Limb (tissue), 2 donors: ENCODE measurements at regions not wholly inside any gene's neighbourhood (a gene's known extent, or its start where the extent isn't known, plus 50 kb on each side); places are given as distances from the start of the nearest gene placed in this dataset.

ENCODE experiments used
- DNase-seq, 2 donors: peaks; one replicate each; pipeline ENCODE4 v3.0.0-alpha.2; 2016; ENCODE audit errors: extremely low spot score in 2 of 2

GRCh38 chr1:229105109-229105508, 165.8 kb upstream of the RAB4A start:
- DNase-seq = no peak

DNA sequence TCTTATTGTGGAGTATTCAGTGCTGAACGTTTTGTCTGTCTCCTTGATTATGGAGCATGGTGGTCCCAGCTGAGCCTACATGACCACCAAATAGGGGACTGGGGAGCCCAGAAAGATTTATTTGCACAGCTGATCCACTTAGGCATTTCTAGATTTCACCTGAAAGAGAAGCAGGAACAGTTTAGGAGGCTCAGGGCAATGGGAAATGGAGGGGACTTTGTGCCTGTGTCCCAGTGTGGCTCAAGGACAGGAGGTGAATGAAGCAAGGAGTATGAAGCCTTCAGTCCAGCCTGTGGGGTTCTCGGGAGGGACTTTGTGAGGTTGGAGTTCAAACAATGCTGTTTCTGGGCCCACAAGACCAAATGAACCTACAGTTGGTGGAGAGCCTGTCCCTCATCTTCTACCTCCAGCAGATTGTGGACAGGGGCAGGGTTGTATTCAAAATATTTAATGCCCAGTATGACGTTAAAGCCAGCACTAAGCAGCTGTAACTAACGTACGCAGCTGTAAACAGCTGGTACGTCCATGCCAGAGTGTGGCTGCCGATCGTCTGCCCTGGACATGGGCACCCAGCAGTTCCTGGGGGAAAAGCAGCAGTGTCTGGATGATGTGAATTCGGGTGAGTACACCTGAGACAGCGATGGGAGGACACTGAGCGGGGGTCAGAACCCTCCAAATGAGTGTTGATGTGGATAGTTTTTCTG, 164.9 kb upstream of the RAB4A start:
- DNase-seq = no peak

- DNase-seq = no peak
Observed at GRCh38 chr1:229106526-229107125, 164.3 kb upstream of the RAB4A start.

DNA sequence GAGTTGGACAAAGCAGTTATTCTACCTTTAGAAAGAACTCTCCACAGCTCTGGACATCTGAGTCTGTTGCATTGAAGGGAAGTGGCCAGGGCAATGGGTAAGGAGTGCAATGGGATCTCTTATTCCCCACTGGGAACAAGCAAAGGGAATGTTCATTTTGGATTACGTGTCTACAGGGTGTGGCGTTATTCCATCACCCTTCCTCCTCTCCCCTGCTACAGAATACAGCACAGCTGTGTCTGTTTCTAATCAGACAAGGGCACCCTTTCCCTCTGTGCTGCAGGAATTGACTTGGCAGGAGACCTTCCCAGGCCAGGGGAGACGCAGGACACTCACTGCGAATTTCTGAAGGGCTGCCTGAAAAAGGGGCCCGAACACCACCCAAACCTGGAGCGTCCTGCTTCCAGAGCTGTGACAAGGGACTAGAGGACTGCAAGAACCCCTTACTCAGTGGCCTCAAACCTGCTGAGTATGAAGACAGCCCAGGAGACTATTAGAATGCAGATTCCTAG, 163.6 kb upstream of the RAB4A start:
- DNase-seq = no peak

- DNase-seq = no peak
Observed at GRCh38 chr1:229107972-229108371, 162.9 kb upstream of the RAB4A start.

- no peak for DNase-seq
Observed at GRCh38 chr1:229108598-229109201, 162.2 kb upstream of the RAB4A start.

DNA sequence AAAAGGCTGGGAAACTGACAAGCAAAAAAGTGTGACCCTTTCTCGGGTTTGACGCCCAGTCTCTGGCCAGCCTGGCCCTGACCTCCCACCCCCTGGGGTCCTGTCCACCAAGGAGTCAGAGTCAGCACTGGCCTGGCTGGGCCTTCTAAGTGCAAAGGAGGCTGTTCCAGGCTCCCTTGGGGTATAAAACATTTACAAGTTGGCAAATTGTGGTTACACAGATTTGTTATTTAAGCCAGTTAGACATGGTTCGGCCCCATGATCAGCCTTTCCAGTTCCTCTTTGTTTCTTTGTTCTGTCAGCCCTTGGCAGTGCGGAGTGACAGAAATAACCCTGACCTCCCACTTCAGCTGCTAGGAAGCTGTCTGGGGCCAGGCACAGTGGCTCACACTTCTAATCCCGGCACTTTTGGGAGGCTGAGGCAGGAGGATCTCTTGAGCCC, 161.6 kb upstream of the RAB4A start:
- DNase-seq = no peak

DNA sequence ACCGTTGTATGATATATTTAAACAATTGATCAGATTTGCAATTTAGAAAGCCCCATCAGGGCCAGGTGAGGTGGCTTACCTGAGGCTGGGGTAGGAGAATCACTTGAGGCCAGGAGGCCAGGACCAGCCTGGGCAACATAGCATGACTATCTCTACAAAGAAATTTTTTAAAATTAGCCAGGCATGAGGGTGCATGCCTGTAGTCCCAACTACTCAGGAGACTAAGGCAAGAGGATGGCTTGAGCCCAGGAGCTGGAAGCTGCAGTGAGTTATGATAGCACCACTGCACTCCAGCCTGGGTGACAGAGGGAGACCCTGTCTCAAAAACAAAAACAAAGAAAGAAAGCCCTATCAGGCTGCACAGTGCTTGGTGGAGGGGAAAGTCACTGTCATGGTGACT, 159.9 kb upstream of the RAB4A start:
- no peak for DNase-seq

DNA sequence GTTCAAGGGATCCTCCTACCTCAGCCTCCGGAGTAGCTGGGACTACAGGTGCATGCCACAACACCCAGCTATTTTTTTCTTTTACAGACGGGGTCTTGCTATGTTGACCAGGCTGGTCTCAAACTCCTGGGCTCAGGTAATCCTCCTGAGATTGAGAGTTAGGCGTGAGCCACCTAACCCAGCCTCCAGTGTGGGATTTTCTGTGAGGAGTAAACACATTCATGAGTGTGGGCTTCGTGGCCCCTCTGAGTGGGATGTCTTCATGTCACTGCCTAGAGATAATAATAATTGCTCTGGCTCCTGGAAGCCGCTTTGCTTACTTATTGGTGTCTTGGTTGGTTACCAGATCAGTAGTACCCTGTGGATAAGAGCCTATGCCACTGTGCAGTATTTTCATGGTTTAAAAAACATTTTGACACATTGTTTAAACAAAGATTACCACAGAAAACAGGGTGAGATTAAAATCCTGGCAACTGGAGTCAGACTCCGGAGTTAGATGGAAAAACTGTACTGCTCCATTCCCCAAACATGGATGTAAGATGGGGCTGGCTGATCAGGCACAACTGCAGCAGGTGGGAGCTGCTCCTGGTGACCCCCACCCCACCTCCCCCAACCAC, 159.1 kb upstream of the RAB4A start:
- no peak for DNase-seq

DNA sequence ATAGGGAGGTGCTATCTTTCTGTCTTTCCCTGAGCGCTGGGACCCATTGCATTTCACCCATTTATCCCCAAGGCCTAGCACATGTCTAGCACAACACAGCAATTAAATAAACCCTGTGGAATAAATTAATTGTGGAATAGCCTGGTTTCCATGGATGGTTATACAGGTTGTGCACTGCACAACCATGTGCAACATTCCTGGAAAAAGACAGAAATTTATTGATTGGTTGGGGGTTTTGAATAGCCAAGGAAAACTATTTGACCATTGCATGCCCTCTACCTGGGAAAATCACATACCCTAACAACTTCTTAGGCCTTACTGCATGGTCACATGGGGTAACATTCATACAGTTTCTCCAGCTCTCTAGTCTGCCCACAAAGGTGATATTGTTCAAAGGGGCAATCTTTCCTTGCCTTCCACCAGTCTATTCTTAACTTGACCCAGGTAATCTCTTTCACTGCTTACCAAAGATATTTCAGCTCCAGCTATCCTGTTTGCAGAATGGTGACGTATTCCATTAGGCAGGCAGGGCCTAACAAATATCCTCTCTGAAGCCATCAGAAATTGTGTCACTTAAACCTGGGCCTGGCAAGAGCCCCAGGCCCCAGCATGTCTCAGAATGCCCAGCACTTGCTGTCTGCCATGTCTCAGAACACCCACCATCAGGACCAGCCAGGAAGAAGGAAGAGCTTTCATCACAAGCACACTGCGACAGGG, 157.9 kb upstream of the RAB4A start:
- no peak for DNase-seq

DNA sequence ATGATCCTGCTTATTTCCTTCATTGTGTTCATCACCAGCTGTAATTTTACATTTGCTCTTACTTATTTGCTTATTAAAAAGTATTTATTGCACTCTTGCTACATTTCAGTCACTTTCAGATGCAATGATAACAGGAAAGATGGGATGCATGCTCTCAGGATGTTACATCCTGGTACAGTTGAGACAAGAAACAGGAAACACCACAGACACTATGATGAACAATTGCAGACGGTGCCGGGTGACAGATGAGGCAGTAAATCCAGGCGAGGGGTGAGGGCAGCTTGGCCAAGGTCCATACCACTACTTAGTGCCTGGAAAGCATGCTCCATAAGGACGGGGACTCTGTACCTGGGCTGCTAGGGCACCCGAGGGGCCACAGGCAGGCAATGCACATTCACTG, 156.6 kb upstream of the RAB4A start:
- no peak for DNase-seq

GRCh38 chr1:229114850-229115365, 156.0 kb upstream of the RAB4A start:
- DNase-seq = no peak

DNA sequence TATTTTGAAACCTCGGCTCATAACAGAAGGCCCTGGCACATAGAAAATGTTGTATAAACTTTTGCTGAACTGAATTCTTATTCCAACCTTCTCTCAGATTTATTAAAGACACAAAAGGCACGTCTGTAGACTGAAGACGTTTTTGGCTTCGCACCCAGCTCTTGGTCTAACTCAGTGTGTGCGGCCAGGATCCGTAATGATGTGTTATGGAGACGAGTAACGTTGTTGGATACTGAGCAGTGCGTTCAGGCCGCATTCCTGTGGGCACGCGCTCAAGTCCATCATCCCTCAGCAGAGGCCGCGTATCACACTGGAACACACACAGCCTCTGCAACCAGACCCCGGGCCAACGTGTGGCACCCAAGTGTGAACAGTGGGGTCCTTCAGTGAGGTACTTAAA, 154.8 kb upstream of the RAB4A start:
- DNase-seq = peak in 1 of 2 donors; percentile 20

DNA sequence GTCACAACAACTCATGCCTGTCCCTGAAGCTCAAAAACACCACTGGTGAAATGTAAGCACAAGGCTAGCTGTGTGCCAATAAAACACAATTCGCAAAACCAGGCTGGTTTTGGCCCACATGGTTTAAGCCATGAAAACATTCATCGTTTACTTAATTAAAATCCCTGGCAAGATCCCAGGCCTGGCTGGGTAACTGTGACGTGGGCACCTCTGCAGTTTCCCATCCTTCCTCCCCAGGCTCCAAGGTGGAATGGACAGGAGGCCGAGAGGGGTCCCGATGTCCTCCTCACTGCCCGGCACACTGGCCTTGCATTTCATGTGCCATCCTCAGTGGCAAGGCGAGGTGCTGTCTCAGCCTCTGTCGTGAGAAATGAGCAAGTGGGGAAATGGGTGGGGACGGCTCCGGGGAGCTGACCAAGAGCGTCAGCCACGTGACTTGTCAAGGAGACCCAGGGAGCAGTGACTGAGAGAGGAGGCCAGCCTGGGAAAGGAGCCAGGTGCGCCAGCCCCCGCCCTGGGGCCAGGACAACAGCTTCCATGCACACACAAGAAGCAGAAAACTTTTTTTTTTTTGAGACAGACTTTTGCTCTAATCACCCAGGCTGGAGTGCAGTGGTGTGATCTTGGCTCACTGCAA, 153.1 kb upstream of the RAB4A start:
- DNase-seq = no peak

GRCh38 chr1:229118477-229119061, 152.3 kb upstream of the RAB4A start:
- DNase-seq = no peak

DNA sequence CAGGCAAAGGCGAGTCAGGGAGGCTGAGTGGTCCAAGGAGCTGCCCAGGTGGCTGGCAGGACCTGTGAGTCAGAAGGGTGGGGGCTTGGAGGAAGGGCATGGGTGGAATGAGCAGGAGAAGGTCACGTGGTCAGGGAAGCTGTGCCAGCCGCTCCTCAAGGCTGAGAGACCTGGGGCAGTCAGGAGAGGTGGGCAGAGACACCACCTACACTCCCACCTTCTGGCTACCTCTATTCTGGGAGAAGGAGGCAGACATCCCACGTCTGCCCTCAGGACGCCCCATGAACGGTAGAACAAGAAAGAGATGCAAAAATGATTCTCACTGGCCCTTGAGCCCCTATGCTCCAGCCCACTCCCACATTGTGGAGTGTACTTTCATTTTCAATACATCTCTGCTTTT, 151.8 kb upstream of the RAB4A start:
- no peak for DNase-seq

GRCh38 chr1:229119876-229120275, 151.0 kb upstream of the RAB4A start:
- DNase-seq = no peak

GRCh38 chr1:229121845-229122436, 149.0 kb upstream of the RAB4A start:
- no peak for DNase-seq

DNA sequence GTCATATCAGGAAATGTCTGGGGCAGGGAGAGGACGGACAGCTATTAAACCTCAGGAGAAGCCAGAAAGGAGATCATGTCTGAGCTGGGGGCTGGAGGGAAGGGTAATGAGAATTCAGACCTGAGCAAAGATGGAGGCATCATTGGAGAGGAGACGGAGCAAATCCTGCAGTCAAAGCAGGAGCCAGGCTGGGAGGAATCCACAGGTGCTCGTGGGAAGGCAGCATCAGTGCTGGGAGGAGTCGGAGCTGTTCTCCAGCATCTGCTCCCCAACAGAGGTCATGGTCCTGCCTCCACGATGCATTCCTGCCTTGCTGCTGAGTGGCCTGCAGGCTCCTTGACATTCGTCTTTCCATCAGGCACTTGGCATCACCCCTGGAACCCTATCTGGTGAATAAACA, 148.3 kb upstream of the RAB4A start:
- DNase-seq = no peak

DNA sequence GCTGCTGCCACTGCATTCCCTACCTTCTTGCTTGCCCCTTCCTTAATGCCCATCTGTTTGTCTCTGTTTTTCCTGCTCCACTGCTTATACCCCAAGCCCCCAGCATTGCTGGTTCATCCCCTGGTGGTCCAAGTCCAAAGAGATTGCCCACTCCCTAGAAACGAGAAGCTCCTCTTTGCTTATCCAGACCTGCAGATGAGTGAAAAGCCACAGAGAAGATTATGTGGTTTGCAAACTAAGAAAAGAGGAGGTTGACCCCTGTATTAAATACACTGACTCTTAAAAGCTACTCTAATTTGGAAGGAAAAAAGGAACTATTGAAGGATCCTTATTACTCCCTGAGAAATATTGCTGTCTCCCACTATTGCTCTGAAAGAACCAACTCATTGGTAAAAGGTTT, 146.8 kb upstream of the RAB4A start:
- no peak for DNase-seq
